HG03460 (cell line): ENCODE measurements at regions not wholly inside any gene's neighbourhood (a gene's known extent, or its start where the extent isn't known, plus 50 kb on each side); places are given as distances from the start of the nearest gene placed in this dataset.
"Not testable (repeated sequence)": the region's sequence is repeated elsewhere in the genome, so short reads cannot be mapped to it uniquely, and the experiment has no call there.

Experiments used
- ATAC-seq: cut with Tn5 transposase; IDR thresholded peaks from one replicate; pipeline ENCODE4 v1.9.1; 2021; ENCODE audit not compliant: unreplicated experiment

GRCh38 chr5:155595791-155596190, 582.2 kb downstream of the KIF4B start:
- ATAC-seq = no peak

- ATAC-seq = no peak
Measured at GRCh38 chr5:155598552-155598951, 585.0 kb downstream of the KIF4B start.

DNA sequence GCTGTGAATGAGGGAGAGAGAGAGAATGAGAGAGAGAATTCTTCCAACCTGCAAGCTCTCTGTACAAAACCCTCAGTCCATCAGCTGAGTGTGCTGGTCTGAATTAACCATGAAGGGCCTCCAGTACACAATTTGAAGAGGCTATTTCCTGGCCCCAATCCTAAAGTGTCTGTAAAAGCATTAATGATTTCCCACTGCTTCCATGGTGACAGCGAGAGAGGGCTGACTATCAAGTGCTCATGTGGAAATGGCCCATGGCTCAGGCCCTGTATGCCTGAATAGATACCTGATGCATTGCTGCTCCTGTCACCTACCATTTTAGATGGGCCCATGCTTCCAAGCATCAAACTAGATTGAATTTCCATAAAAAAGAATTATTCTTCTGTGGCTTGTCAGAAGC, 592.4 kb downstream of the KIF4B start:
- no peak for ATAC-seq

GRCh38 chr5:155616779-155617392, 603.3 kb downstream of the KIF4B start:
- peak; percentile 71 for ATAC-seq

- ATAC-seq = no peak
Measured at GRCh38 chr5:155619688-155620087, 606.1 kb downstream of the KIF4B start.

GRCh38 chr5:155620821-155621410, 607.4 kb downstream of the KIF4B start:
- no peak for ATAC-seq

- ATAC-seq = no peak
Measured at GRCh38 chr5:155624597-155625241, 611.2 kb downstream of the KIF4B start.

GRCh38 chr5:155625315-155625714, 611.8 kb downstream of the KIF4B start:
- ATAC-seq = no peak

DNA sequence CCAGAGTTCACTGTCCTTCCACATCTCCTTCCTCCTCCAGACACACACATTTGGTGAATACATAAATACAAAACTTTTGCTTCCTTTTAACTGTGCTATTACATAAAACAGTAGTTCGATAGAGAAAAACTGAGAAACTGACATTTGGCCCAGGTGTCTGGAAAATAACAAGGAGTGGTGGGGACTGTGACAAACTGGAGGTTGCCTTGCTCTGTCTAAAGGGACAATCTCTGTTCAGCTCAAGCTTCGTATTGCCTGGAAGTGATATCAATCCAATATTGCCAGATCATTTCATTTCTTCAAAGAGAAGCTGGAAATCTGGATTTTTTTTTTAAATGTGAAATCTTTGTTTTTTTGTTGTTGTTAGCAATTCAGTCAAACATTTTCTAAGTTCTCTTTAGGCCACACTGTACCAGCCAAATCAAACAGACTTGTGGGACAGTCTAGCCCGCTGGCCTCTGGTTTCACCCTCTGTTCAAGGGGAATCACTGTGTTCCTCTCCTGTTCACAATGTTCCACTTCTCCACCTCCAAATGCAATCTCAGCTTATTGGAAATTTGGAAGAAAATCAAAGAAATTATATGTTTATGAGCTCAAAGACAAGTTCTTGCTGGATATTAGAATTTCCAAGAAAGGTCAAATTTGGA, 612.5 kb downstream of the KIF4B start:
- ATAC-seq = no peak

DNA sequence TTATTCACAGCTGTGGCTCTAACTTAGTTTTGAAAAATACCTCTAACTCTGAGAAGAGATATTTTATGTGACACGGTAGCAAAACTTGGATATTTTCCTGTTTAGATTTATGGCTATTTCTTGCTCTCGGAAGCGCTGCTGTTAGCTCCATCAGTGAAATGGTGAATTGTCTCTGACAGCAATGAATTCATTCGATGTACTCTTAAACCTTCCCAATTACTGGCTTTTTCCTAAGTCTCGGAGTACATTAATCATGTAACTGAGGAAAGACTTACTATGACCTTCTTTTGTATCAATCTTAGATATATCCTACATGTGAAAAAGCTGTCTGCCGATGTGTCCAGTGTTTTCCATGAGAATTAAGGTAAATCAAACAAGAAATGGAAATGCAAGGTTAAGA, 613.0 kb downstream of the KIF4B start:
- ATAC-seq = no peak

- ATAC-seq = no peak
Measured at GRCh38 chr5:155628346-155628745, 614.8 kb downstream of the KIF4B start.

- ATAC-seq = no peak
Measured at GRCh38 chr5:155629597-155629996, 616.0 kb downstream of the KIF4B start.

- no peak for ATAC-seq
Measured at GRCh38 chr5:155631116-155631515, 617.6 kb downstream of the KIF4B start.

- ATAC-seq = no peak
Measured at GRCh38 chr5:155633338-155633957, 619.9 kb downstream of the KIF4B start.

DNA sequence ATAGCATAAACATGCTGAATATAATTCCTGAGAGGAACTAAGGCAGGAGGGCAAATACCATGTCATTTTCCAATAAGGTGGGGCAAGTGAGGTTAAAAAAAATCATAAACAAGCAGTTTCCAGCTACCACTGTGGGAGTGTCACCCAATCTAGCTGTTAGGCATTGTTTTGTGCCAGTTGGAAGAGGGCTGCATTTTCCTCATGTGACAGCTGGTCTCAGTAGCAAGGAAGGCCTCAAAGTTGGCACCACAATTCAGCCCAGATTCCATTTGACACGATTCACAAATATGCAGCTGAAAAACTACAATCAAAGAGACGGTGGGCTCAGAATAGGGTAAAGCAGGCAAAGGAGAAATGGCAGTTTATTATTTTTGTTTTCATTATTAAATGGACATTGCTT, 636.1 kb downstream of the KIF4B start:
- ATAC-seq = no peak

DNA sequence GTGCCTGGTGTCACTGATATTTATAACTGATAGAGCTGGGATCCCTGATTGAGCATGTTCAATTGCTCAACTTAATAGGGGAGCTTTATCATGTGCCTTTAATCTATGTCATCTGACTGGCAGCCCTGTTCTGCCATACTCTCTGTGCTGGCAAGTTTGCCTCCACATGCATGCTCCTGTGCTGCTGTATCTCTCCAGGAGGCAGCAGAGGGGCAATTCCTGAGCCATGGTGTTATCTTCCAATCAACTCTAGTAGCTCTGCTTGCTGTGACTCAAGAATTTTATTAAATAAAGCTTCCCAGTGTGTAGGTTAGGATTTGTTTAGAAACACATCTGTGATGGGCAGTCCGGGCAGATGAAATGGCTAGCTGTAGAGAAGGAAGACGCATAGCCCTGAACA, 642.0 kb downstream of the KIF4B start:
- no peak for ATAC-seq

DNA sequence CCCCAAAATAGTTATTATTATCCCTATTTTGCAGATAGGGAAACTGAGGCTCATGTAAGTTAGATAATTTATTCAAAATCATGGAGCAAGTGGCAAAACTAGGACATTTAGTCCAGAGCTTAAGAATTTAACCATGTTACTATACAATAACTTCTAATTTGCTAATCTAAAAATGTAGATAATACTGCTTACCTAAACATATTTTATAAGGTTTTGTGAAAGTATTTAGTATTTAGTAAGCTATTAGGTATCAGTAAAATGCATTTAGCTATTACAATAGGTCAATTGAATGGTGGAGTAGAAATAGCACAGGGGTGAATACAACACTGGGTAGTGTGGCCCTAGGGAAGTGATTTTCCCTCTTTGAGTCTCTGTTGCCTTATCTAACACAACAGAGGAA, 648.3 kb downstream of the KIF4B start:
- no peak for ATAC-seq

DNA sequence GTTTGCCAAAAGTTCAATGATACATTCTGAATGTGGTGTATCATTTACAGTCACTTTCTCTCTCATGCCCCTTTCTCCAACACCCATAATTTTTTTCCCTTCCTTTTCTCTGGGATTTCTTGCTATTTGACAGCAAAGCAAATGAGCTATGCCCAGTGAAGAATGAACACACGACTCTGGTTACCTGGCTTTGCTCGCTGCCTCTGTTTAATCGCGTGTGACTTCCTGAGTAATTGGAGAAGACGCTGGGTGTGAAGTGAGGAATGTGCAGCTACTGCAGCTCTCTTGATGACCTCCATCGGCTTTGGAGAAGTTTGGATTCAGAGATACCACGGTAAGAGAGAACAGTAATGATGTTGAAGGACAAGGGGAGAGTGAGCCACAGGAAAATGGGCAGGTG, 651.8 kb downstream of the KIF4B start:
- ATAC-seq = no peak

DNA sequence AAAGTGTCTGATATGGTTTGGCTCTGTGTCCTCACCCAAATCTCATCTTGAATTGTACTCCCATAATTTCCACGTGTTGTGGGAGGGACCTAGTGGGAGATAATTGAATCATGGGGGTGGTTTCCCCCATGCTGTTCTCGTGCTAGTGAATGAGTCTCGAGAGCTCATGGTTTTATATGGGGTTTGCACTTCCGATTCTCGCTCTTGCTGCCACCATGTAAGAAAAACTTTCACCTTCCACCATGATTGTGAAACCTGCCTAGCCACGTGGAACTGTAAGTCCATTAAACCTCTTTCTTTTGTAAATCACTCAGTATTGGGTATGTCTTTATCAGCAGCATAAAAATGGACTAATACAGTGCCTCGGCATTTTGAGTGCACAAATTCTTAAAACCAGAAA, 655.0 kb upstream of the SGCD start:
- not testable (repeated sequence) for ATAC-seq

DNA sequence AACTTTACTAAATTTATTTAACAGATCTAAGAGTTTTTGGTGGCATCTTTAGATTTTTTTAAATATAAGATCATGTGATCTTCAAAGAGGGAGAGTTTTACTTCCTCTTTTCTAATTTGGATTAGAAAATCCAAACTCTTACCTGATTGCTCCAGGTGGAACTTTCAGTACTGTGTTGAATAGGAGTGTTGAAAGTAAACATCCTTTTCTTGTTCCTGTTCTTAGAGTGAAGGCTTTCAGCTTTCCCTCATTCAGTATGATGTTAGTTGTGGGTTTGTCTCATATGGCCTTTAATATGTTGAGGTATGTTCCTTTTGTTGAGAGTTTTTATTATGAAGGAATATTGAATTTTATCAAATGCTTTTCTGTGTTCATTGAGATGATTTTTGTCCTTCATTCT, 650.0 kb upstream of the SGCD start:
- ATAC-seq = no peak

DNA sequence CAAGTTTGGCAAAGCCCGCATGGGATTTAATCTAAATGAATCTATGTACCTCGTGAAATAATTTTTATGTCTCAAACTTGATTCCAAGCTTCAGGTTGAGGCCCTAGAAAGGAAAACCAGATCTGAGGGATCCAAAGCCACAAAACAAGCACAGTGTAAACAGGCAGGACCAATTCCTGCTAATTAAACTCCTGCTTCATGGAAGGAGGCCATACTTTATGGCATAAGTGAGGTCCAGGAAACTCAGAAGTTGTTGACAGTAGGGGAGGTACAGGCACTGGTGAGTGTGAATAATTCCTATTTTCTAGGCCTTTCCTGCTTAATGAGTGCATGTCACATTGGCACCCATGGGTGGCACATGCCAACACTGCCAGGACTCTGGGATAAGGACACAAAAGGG, 648.6 kb upstream of the SGCD start:
- no peak for ATAC-seq

- no peak for ATAC-seq
Measured at GRCh38 chr5:155679530-155679929, 647.4 kb upstream of the SGCD start.
